ENCODE measurements at regions not wholly inside any gene's neighbourhood (a gene's known extent, or its start where the extent isn't known, plus 50 kb on each side); places are given as distances from the start of the nearest gene placed in this dataset.

- no peak for TF ChIP-seq CTCF (IDR thresholded peaks at IDR 0.05)
- TF ChIP-seq POLR2A (IDR thresholded peaks at IDR 0.05): no peak
These were observed 99.4 kb upstream of the GALNT5 start for GRCh38 chr2:157158111-157158510.

Measured in heart left ventricle (tissue), 13 donors.